Tongue (tissue), 1 donor: ENCODE measurements at regions not wholly inside any gene's neighbourhood (a gene's known extent, or its start where the extent isn't known, plus 50 kb on each side); places are given as distances from the start of the nearest gene placed in this dataset.
"Not testable (repeated sequence)": the region's sequence is repeated elsewhere in the genome, so short reads cannot be mapped to it uniquely, and the experiment has no call there.

Experiments used
- DNase-seq: peaks from one replicate; pipeline ENCODE4 v3.0.0-alpha.2; 2015

GRCh38 chr16:85441189-85441889 is 171.8 kb upstream of the GSE1 start:
- DNase-seq, result no peak

DNA sequence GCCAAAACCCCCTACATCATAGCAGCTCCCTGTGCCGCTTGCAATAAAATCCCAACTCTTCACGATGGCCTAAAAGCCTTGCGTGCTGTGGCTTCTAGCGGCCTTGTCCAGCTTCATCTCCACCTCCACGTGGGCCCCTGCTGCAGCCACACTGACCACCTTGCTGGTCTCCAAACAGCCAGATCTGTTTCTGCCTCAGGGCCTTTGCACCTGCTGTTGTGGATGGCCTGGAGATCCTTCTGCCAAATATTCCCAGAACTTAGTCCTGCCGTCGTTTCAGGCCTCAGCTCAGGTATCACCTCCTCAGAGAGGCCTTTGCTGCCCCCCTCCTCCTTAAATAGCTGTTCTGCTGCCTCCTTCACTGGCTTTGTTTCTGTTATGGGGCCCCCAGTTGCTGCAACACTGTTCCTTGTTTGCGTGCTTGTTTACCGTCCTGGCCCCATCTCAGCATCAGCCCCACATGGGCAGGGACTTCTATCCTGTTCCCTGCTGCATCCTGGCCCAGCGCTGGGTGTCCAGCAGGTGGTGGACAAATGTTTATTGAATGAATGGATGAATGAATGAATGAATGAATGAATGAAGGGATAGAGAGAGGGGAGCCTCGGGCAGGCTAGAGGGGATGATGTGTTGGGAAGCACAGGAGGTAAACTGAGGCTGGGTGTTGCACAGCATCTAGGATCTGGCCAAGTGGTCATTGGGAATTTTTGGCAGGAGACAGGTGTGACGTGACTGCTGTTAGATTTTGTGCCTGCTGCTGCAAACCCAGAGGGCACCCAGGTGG is 171.0 kb upstream of the GSE1 start:
- DNase-seq, result no peak

- DNase-seq, result no peak
Measured at GRCh38 chr16:85443116-85443515, 170.0 kb upstream of the GSE1 start.

DNA sequence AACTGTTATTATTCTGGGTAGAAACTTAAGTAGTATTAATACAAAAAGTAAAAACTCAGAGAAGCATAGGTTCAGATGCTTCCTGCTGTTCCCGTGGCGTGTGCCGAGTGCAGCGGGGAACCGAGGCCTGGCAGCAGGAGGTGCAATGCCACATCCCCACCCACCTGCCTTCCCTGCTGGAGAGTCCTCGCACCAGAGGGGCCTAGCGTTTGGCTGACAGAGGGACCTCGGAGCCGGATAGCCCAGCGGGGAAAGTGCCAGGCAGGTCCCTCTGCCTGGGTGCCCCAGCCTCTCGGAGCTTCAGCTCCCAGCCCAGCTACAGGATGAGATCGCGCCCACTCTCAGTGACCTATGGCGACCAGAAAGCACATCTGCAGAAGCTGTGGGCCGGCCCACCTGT is 169.6 kb upstream of the GSE1 start:
- no peak for DNase-seq

DNA sequence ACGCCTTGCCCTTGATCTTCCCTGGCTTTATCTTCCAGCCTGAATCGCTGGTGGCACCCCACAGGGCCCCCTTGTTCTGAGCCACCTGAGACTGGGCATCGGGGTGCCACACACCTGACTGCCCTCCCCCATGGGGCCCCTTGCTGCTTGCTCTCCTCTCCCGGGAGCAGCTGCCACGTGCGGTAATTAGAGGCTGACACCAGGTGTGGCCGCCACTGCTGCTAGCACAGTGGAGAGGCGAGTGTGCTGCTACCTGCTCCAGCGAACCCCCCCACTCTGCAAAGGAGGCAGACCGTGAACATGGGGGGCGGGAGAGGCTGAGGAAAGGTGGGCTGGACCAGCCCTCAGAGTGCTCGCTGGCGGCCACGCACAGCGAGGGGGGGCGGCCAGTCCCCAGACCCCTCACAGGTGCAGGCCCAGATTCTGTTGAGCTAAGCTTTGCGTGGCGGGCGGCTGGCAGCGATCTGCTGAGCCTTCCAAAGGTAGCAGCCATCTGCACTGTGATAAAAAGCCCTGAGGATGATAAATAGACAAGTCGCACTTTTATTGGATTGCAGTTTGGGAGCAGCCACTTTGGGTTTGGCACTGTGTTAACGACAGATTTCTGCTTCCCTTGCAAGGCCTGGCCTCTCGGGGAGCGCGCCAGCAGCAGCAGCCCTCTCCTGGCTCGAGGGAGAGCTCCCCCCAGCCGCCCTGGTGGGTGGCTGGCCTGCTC is 167.9 kb upstream of the GSE1 start:
- no peak for DNase-seq

DNA sequence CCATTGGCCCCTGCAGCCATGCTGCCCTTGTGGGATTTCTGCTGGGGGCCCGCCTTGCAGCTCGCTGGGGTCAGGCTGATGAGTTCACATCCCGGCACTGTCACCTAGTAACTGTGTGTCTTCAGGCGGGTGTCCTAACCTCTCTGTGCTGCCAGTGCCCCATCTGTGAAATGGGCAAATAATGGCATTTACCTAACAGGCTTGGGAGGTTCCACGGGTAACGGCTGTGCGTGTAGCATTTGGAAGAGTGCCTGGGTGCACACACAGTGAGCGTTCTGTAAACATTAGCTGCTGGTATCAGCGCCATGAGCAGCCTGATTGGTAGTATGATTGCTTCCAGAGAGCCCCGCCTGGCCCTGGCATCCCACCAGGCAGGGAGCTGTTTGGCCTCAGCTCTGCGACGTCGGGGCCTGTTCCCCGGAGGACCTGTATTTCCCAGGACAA is 167.3 kb upstream of the GSE1 start:
- DNase-seq, result peak; percentile 52

DNA sequence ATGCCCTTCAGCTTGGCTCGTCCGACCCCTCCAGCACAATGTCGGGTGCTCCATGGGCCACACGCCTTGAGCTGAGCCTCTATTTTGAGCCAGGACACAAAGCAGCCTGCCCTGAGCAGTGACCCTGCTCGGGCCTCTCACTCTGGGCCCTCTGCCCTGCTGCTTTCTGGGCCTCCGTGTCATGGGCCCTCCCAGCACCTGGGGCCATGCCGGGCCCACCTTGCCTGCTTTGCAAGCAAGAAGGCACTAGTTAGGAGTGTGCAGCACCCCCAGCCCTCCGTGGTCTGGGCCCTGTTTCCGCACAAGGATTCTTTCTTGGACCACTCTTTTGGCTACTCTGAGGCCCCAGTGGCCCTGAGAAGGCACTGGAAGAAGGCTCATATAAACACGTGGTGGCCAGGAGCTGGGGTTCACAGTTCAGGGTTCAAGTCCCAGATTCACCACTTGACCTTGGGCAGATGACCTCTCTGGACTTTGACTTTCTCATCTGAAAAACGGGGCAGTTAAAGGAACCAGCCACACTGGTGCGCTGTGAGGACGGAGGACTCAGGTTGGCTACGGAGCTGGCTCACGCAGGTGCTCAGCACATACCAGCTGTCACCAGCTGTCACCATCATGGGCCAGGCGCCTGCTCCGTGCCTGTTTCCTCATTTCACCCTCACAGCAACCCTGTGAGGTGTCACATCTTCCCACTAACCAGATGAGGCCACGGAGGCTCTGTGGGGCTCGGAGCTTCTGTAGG is 166.0 kb upstream of the GSE1 start:
- DNase-seq, result peak; percentile 61

- no peak for DNase-seq
Measured at GRCh38 chr16:85447693-85448313, 165.3 kb upstream of the GSE1 start.

DNA sequence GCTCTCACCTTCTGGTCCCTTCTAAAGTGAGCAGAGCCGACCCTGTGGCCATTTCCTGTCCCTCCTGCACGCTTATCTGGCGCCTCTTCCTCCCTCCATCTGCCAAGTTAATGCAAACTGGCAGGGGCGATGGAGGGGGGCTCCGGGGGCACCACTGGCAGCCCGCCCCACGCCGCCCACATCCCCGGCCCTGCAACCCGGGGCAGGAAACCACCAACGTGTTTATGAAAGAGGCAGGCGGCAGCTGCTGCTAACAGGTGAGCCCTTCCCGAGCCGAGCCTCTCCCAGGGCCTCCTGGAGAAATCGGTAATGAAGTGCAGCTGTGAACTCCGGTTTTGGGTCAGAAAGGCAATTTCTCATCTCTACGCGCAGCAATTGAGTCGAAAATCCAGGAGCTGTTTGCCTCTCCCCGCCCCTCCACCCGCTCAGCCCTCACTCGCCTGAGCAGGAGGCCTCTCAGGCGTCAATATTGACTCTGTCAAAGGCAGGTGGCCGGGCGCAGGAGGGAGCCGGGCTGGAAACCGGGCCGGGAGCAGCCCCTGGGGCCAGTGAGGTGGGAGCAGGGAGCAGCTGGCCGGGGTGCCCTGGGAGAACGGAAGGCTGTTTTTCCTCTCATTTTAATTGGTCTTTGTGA is 164.4 kb upstream of the GSE1 start:
- peak; percentile 90 for DNase-seq

DNA sequence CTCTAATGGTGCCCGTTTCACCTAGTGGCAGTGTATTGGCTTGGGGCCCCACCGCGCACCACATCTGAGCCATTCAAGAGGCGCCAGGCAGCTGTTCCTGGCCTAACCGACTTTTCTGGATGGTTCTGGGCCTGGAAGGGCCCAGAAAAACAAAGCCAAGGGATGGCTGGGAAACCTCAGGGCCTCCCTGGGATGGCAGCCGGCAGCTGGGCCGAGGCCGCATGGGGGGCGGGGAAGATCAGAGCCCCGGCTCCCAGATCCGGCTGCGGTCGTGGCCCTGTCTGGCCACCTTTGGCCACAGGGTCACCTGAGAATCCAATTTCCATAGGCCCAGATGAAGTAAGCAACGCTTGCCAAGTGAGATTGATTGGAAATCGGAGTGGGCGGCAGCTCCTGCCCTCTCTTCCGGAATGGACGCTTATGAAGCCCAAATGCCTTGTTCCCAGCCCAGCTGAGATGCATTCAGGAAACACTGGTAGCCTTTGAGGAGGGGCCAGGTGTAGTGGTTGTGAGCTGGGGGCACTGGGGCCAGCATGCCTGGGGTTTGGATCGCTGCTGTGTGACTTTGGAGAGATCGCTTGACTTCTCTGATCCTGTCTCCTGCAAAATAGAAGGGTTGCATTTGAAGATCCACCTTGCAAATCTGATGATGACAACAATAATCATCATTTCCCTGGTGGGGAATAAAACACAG is 163.8 kb upstream of the GSE1 start:
- peak; percentile 91 for DNase-seq

- peak; percentile 88 for DNase-seq
Measured at GRCh38 chr16:85449885-85450245, 163.3 kb upstream of the GSE1 start.

DNA sequence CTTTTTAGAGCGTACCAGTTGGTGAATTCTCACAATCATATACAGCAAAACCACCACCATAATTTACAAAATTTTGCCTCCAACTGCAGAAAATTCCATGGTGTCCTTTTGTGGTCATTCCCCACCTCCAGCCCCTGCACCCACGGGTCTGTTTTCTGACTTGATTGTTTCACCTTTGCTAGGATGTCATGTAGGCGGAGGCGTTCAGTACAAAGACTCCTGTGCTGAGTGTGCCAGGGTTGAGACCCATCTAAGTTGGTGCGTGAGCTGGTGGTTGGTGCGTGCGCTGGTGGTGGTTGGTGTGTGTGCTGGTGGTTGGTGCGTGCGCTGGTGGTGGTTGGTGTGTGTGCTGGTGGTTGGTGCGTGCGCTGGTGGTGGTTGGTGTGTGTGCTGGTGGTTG is 162.0 kb upstream of the GSE1 start:
- DNase-seq, result not testable (repeated sequence)

DNA sequence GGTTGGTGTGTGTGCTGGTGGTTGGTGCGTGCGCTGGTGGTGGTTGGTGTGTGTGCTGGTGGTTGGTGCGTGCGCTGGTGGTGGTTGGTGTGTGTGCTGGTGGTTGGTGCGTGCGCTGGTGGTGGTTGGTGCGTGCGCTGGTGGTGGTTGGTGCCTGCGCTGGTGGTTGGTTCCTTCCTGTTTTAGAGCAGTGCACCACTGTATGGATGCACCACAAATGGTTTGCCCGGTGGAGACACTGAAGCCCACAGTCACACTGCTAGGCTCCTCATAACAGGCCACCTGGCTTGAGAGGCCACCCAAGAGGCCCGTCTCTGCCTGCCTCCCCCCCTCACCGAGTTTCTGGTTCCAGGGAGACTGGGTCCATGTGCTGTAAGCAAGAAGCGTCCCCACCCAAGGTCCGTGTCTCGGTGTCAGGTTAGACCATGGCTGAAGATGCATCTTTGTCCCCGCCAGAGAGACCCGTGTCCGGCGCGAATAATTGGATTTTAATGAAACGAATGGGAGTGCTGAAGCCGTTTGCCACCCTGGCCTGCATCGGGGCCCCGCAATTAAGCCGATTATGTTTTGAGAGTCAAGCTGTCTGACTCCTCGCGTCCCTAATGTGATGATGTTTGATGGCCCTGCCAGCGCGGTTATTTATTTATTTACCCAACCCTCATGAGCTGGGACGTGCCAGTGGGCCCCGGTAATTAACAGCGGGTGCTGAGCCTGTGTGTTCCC is 161.3 kb upstream of the GSE1 start:
- no peak for DNase-seq

GRCh38 chr16:85452364-85453193 is 160.5 kb upstream of the GSE1 start:
- DNase-seq, result no peak

DNA sequence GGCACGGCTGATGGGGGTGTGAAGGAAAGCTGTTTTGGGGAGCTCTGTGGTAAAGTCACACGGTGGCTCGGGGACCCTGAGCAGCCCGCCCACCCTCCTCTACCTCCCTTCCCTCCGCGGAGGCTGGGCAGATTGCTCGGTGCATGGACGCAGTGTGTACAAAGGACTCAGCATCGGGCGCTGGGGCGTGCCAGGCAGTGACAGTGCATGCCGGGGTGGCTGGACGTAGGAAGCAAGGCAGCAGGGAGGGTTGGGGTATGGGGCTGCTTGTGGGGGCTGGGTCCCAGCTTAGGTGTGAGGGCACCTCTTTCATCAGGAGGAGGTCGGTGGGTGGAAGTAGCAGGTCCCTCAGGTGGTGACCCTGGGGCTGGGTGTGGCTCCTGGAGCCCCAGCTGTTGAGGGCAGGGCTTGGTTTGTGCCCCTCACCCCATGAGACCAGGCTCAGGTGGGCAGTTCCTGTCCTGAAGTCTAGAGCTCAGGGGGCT is 159.9 kb upstream of the GSE1 start:
- no peak for DNase-seq

- no peak for DNase-seq
Measured at GRCh38 chr16:85453703-85454102, 159.4 kb upstream of the GSE1 start.

- DNase-seq, result no peak
Measured at GRCh38 chr16:85454171-85454872, 158.8 kb upstream of the GSE1 start.

- DNase-seq, result no peak
Measured at GRCh38 chr16:85455534-85455933, 157.6 kb upstream of the GSE1 start.
